Tibial artery (tissue), 4 donors: ENCODE measurements at regions not wholly inside any gene's neighbourhood (a gene's known extent, or its start where the extent isn't known, plus 50 kb on each side); places are given as distances from the start of the nearest gene placed in this dataset.

Source experiments
- DNase-seq, 2 donors: peaks; one replicate each; pipeline ENCODE4 v3.0.0-alpha.2; 2019
- H3K27ac ChIP-seq, 2 donors: fragments of 200-600 bp; sonication (generic) in 1 of 2; 1 replicate in 1 of 2; 2 replicates in 1 of 2; pipeline ENCODE4 v1.5.1; 2018 to 2019; ENCODE audit warnings: mild to moderate bottlenecking in 1 of 2
- H3K27me3 ChIP-seq, 2 donors: fragments of 200-600 bp; sonication (generic) in 1 of 2; one replicate each; pipeline versions ENCODE4 v1.5.1 to v1.6.0; 2016 to 2019
- H3K36me3 ChIP-seq, 3 donors: fragments of 200-600 bp; sonication (generic) in 2 of 3; one replicate each; pipeline ENCODE4 v1.5.1; 2016 to 2019; ENCODE audit warnings: mild to moderate bottlenecking in 2 of 3
- H3K4me1 ChIP-seq, 4 donors: fragments of 200-600 bp; sonication (generic) in 2 of 4; 1 replicate in 3 of 4; 2 replicates in 1 of 4; pipeline ENCODE4 v1.5.1; 2016 to 2019
- H3K4me3 ChIP-seq, 2 donors: fragments of 200-600 bp; sonication (generic) in 1 of 2; 1 replicate in 1 of 2; 2 replicates in 1 of 2; pipeline ENCODE4 v1.5.1; 2018 to 2019; ENCODE audit warnings: mild to moderate bottlenecking in 2 of 2
- H3K9me3 ChIP-seq, 3 donors: fragments of 200-600 bp; sonication (generic) in 1 of 3; one replicate each; pipeline ENCODE4 v1.5.1; 2016 to 2019
- intact Hi-C: fragments of 100-400 bp; cut with DNase I; formaldehyde crosslinking; loops from one replicate; pipeline ENCODE4 v1.15.0; 2023; ENCODE audit warnings: low total_unique reads
- TF ChIP-seq, protein P1 (sequence below), 2 experiments: fragments of 200-600 bp in 1 of 2; fragments of 450-650 bp in 1 of 2; IDR thresholded peaks; one replicate each; pipeline ENCODE4 v1.5.1; 2017 to 2019; ENCODE audit warnings: antibody characterized with exemption in 2 of 2, mild to moderate bottlenecking in 1 of 2, moderate library complexity in 1 of 2

DNA sequence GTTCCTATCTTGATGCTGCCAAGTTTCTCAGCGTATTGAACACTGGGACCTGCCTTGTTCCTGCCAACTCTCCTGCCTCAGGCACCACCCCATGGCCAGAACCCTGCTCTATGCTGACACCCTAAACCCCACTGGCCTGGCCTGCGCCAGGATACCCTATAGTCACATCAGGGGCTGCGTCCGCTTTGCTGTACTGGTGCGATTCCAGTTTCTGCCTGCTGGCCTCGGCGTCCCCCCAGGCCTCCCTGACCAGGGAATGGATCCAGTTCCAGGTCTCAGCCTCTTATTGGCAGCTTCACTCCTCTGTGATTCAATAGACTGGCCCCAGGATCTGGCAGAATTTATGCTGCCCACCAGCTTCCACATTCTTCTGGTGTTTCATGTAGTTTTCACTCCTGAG, 55.0 kb downstream of the GPR6 start:
- DNase-seq, result no peak
- H3K4me3 ChIP-seq, result no peak overlapping the region
- H3K27me3 ChIP-seq, result no peaks in the 10 kb centered on the region
- TF ChIP-seq, protein P1, sequence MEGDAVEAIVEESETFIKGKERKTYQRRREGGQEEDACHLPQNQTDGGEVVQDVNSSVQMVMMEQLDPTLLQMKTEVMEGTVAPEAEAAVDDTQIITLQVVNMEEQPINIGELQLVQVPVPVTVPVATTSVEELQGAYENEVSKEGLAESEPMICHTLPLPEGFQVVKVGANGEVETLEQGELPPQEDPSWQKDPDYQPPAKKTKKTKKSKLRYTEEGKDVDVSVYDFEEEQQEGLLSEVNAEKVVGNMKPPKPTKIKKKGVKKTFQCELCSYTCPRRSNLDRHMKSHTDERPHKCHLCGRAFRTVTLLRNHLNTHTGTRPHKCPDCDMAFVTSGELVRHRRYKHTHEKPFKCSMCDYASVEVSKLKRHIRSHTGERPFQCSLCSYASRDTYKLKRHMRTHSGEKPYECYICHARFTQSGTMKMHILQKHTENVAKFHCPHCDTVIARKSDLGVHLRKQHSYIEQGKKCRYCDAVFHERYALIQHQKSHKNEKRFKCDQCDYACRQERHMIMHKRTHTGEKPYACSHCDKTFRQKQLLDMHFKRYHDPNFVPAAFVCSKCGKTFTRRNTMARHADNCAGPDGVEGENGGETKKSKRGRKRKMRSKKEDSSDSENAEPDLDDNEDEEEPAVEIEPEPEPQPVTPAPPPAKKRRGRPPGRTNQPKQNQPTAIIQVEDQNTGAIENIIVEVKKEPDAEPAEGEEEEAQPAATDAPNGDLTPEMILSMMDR (IDR thresholded peaks at IDR 0.05), result no peak
- H3K36me3 ChIP-seq, result no peaks in the 10 kb centered on the region
- intact Hi-C loops, result no loop called here
- no peaks in the 10 kb centered on the region for H3K4me1 ChIP-seq
- H3K27ac ChIP-seq, result no peak overlapping the region
- no peaks in the 10 kb centered on the region for H3K9me3 ChIP-seq

DNA sequence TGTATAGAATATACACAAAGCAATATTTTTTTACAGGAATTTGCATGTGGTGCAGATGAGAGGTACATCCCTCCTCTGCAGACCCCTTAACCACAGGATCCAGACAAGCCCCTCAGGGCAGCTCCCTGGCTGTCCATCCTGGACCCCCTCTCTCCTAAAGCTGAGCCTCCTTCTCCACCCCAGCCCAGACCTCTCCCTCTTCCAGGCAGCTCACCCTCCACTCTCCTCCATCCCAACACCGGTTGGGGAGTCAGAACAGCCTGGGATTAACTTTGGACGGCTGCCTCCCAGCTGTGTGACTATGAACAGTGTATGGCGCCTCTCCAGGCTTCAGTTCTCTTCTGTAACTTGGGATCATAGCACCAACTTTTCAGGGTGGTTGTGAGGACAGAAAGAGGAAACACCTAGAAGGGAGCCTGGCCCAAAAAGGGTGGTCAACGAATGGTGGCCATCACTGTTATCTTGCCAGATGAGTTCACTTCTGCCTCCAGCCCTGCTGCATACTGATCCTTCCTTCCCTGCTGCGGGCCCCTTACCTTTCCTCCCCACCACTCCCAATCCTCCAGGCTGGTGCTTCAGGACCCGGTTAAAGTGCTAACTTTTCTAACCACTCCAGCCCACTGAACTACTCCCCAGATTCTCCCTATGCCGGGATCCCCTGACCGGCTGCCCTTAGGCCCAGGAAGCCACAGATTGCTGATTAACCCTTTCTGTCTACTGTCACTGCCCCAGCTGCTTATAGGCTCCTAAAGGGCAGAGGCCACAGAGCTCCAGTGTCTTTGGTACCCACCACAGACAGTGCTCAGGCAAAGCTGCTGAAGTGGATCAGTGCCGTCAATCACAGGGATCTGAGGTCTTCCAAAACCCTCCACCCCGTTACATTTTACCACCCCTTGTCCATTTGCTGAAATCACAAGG, 55.9 kb downstream of the GPR6 start:
- no peaks in the 10 kb centered on the region for H3K36me3 ChIP-seq
- H3K9me3 ChIP-seq, result no peaks in the 10 kb centered on the region
- H3K4me1 ChIP-seq, result no peaks in the 10 kb centered on the region
- no peak for DNase-seq
- no peaks in the 10 kb centered on the region for H3K27me3 ChIP-seq
- TF ChIP-seq, protein P1 (IDR thresholded peaks at IDR 0.05), result no peak
- H3K4me3 ChIP-seq, result no peak overlapping the region
- H3K27ac ChIP-seq, result no peak overlapping the region
- intact Hi-C loops, result no loop called here

GRCh38 chr6:110034667-110035036, 56.5 kb downstream of the GPR6 start:
- H3K4me1 ChIP-seq, result peaks cover 0 to 5% (median under 1%) of the 10 kb centered on the region in 4 donors
- no peaks in the 10 kb centered on the region for H3K9me3 ChIP-seq
- H3K4me3 ChIP-seq, result no peak overlapping the region
- no peaks in the 10 kb centered on the region for H3K36me3 ChIP-seq
- H3K27me3 ChIP-seq, result no peaks in the 10 kb centered on the region
- intact Hi-C loops, result loop anchor here (5.0 kb wide), 1 partner anchor 327 kb away; no protein-coding TSS in a partner anchor
- TF ChIP-seq, protein P1 (IDR thresholded peaks at IDR 0.05), result no peak
- H3K27ac ChIP-seq, result no peak overlapping the region
- DNase-seq, result no peak

- no peaks in the 10 kb centered on the region for H3K9me3 ChIP-seq
- DNase-seq, result no peak
- H3K27ac ChIP-seq, result no peak overlapping the region
- TF ChIP-seq, protein P1 (IDR thresholded peaks at IDR 0.05), result no peak
- no peaks in the 10 kb centered on the region for H3K36me3 ChIP-seq
- H3K4me3 ChIP-seq, result no peak overlapping the region
- H3K27me3 ChIP-seq, result no peaks in the 10 kb centered on the region
- intact Hi-C loops, result loop anchor here (5.0 kb wide), 1 partner anchor 328 kb away; no protein-coding TSS in a partner anchor
- peaks cover 0 to 8% (median 2%) of the 10 kb centered on the region in 4 donors for H3K4me1 ChIP-seq
Measured at GRCh38 chr6:110035321-110035720, 57.2 kb downstream of the GPR6 start.

DNA sequence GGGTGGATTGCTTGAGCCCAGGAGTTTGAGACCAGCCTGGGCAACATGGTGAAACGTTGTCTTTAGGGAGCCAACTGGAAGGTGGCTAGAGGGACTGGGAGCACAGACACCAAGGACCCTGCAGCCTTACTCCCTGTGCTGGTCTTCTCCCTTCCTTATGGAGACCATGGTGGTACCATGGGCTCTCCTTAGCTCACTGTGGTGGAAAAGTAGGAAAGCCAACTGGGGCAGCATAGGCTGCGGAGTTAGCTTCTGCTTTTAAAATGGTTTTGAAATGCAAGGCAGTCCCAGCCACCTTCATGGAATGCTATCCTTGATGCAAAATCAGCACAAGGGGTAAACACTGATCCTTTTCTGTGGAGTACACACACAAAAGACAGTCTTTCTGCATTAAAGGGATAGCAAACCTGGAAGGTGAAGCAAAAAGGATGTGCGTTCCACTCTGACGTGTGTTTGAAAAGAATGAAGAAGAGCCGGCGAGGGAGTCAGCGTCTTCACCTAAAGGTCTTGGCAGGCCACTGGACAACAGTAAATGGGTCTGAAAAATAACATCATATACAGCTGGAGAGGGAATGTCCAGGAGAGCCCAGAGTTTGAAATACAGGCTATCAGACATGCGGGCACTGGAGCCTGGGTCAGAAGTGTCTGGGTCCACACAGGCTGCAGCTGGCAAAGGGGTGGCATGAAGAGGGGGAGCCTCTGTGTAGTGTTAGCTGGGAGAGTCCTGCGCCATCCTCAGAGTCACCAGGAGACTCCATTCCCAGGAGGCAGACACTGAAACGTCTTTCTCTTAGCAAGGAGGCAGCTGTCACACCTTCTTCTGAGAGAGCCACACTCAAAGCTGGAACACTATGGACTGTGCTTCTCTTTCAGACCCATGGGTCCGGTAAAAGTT, 58.5 kb downstream of the GPR6 start:
- Histone ChIP-seq H3K4me3 (no peak overlapping the region), H3K36me3 (no peaks in the 10 kb centered on the region), H3K4me1 (peaks cover 0 to 8% (median 2%) of the 10 kb centered on the region in 4 donors), H3K9me3 (no peaks in the 10 kb centered on the region), H3K27ac (no peak overlapping the region), H3K27me3 (no peaks in the 10 kb centered on the region)
- TF ChIP-seq, protein P1 (IDR thresholded peaks at IDR 0.05), result no peak
- intact Hi-C loops, result loop anchor here (5.0 kb wide), 1 partner anchor 329 kb away; no protein-coding TSS in a partner anchor
- no peak for DNase-seq
